NCI-H2196 treated with DMSO at 0.1 percent for 48 hours (cell line): ENCODE measurements at regions not wholly inside any gene's neighbourhood (a gene's known extent, or its start where the extent isn't known, plus 50 kb on each side); places are given as distances from the start of the nearest gene placed in this dataset.
"Not testable (repeated sequence)": the region's sequence is repeated elsewhere in the genome, so short reads cannot be mapped to it uniquely, and the experiment has no call there.

Experiments
- DNase-seq: peaks from one replicate; lab custom pipeline; 2025; ENCODE audit not compliant: unreplicated experiment; lab: John Stamatoyannopoulos, UW

- DNase-seq: not testable (repeated sequence)
These were observed 319.6 kb upstream of the FGF16 start for GRCh38 chrX:77127571-77127970.

GRCh38 chrX:77143907-77144306 lies 303.3 kb upstream of the FGF16 start:
- no peak for DNase-seq

GRCh38 chrX:77160301-77160700 lies 286.9 kb upstream of the FGF16 start:
- no peak for DNase-seq

GRCh38 chrX:77162777-77163176 lies 284.4 kb upstream of the FGF16 start:
- no peak for DNase-seq

- no peak for DNase-seq
These were observed 279.2 kb upstream of the FGF16 start for GRCh38 chrX:77167993-77168392.

GRCh38 chrX:77174680-77175519 lies 272.3 kb upstream of the FGF16 start:
- DNase-seq: no peak

- no peak for DNase-seq
These were observed 246.5 kb upstream of the FGF16 start for GRCh38 chrX:77200663-77201062.

- no peak for DNase-seq
These were observed 224.1 kb upstream of the FGF16 start for GRCh38 chrX:77223046-77223445.

- DNase-seq: no peak
These were observed 182.7 kb upstream of the FGF16 start for GRCh38 chrX:77264490-77264889.

- no peak for DNase-seq
These were observed 171.8 kb upstream of the FGF16 start for GRCh38 chrX:77275392-77275791.

GRCh38 chrX:77276742-77277141 lies 170.4 kb upstream of the FGF16 start:
- no peak for DNase-seq

- DNase-seq: no peak
These were observed 169.3 kb upstream of the FGF16 start for GRCh38 chrX:77277911-77278310.

- DNase-seq: not testable (repeated sequence)
These were observed 167.8 kb upstream of the FGF16 start for GRCh38 chrX:77279373-77279772.

GRCh38 chrX:77293331-77293995 lies 153.7 kb upstream of the FGF16 start:
- no peak for DNase-seq

- DNase-seq: no peak
These were observed 148.9 kb upstream of the FGF16 start for GRCh38 chrX:77298296-77298695.

GRCh38 chrX:77298790-77299189 lies 148.4 kb upstream of the FGF16 start:
- no peak for DNase-seq

- no peak for DNase-seq
These were observed 147.6 kb upstream of the FGF16 start for GRCh38 chrX:77299549-77299948.

GRCh38 chrX:77342004-77342403 lies 105.2 kb upstream of the FGF16 start:
- DNase-seq: no peak

- DNase-seq: no peak
These were observed 100.3 kb upstream of the FGF16 start for GRCh38 chrX:77346859-77347258.

- DNase-seq: no peak
These were observed 99.6 kb upstream of the FGF16 start for GRCh38 chrX:77347572-77347971.

GRCh38 chrX:77389891-77390290 lies 57.3 kb upstream of the FGF16 start:
- DNase-seq: no peak

- not testable (repeated sequence) for DNase-seq
These were observed 56.8 kb upstream of the FGF16 start for GRCh38 chrX:77390365-77390764.
